ENCODE measurements at regions not wholly inside any gene's neighbourhood (a gene's known extent, or its start where the extent isn't known, plus 50 kb on each side); places are given as distances from the start of the nearest gene placed in this dataset.

DNA sequence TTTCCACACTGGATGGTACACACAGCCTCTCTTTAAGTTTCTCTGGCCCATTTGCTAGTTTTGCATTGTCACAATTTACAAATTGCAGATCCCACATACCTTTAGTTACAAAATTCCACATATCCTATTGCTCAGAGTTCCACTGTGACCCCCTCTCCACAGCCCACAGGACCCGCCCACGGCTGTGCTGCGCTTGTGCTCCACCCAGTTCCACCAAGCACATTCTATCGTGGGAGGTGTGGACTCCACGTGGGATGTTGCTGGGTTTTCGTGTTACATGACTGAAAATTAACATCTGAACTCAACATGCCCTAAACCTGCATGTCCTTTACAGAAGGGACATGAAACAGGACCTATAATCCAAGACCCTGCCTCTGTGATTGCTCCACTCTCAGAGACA lies 423.0 kb downstream of the IRS2 start:
- H3K4me2 ChIP-seq (ENCODE audit: control insufficient read depth, extremely low read depth, insufficient read depth, low read depth, low read length), result no peak overlapping the region
- no peaks in the 10 kb centered on the region for H3K27me3 ChIP-seq (ENCODE audit: control insufficient read depth, extremely low read depth, insufficient read depth, low read length)
- no peak for TF ChIP-seq EZH2 (IDR thresholded peaks at IDR 0.05; ENCODE audit: low read length)
- TF ChIP-seq, protein P1, sequence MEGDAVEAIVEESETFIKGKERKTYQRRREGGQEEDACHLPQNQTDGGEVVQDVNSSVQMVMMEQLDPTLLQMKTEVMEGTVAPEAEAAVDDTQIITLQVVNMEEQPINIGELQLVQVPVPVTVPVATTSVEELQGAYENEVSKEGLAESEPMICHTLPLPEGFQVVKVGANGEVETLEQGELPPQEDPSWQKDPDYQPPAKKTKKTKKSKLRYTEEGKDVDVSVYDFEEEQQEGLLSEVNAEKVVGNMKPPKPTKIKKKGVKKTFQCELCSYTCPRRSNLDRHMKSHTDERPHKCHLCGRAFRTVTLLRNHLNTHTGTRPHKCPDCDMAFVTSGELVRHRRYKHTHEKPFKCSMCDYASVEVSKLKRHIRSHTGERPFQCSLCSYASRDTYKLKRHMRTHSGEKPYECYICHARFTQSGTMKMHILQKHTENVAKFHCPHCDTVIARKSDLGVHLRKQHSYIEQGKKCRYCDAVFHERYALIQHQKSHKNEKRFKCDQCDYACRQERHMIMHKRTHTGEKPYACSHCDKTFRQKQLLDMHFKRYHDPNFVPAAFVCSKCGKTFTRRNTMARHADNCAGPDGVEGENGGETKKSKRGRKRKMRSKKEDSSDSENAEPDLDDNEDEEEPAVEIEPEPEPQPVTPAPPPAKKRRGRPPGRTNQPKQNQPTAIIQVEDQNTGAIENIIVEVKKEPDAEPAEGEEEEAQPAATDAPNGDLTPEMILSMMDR (optimal IDR thresholded peaks at IDR 0.05 in 1 of 3, IDR thresholded peaks at IDR 0.05 in 1 of 3, conservative IDR thresholded peaks at IDR 0.05 in 1 of 3; ENCODE audit: extremely low read depth in 1 of 3, insufficient read depth in 2 of 3, low read length in 3 of 3), result no peak
- H2AFZ ChIP-seq (ENCODE audit: control insufficient read depth, low read length), result no peak overlapping the region
- no peaks in the 10 kb centered on the region for H3K9me1 ChIP-seq (ENCODE audit: control insufficient read depth, extremely low read depth, insufficient read depth, low read length)
- H3K9me3 ChIP-seq (ENCODE audit: control insufficient read depth, low read depth, low read length), result no peaks in the 10 kb centered on the region
- no peaks in the 10 kb centered on the region for H3K79me2 ChIP-seq (ENCODE audit: control insufficient read depth, insufficient read depth, low read length)
- H3K36me3 ChIP-seq (ENCODE audit: control insufficient read depth in 2 of 2, extremely low read depth in 1 of 2, insufficient read depth in 2 of 2, low read length in 2 of 2), result no peaks in the 10 kb centered on the region
- no peak for DNase-seq (ENCODE audit: low read depth, low spot score)
- H3K4me3 ChIP-seq (ENCODE audit: control insufficient read depth in 2 of 3, extremely low read depth in 1 of 3, insufficient read depth in 2 of 3, low read depth in 1 of 3, low read length in 3 of 3), result no peak overlapping the region
- dilution Hi-C loops (cut with MboI; ENCODE audit: extremely low pct_ligation_motif_present, low sequenced_read_pairs), result no loop called here
- H3K27ac ChIP-seq (ENCODE audit: control insufficient read depth, insufficient read depth, low read length), result no peak overlapping the region
- no peaks in the 10 kb centered on the region for H4K20me1 ChIP-seq (ENCODE audit: control insufficient read depth, extremely low read depth, insufficient read depth, low read length)
- H3K9ac ChIP-seq (ENCODE audit: control insufficient read depth, extremely low read depth, insufficient read depth, low read length), result no peak overlapping the region
- FAIRE-seq, result no peak
- no peaks in the 10 kb centered on the region for H3K4me1 ChIP-seq (ENCODE audit: control insufficient read depth, extremely low read depth, insufficient read depth, low read length)

DNA sequence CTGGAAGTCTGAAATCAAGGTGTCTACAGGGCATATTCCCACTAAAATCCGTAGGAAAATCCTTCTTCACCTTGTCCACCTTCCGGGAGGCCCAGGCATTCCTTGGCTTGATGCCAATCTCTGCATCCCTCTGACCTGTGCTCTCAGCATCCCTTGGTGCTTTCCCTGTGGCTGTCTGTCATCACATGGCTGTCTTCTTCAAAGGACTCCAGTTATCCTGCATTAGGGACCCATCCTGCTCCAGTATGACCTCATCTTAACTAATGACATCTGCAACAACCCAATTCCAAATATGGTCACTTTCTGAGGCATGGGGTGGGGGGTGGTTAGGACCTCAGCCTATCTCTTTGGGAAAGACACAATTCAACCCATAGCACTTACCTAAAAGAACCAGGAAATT lies 423.8 kb downstream of the IRS2 start:
- Histone ChIP-seq H3K9ac (ENCODE audit: control insufficient read depth, extremely low read depth, insufficient read depth, low read length) (no peak overlapping the region), H3K4me1 (ENCODE audit: control insufficient read depth, extremely low read depth, insufficient read depth, low read length) (no peaks in the 10 kb centered on the region), H3K9me3 (ENCODE audit: control insufficient read depth, low read depth, low read length) (no peaks in the 10 kb centered on the region), H2AFZ (ENCODE audit: control insufficient read depth, low read length) (no peak overlapping the region), H3K27ac (ENCODE audit: control insufficient read depth, insufficient read depth, low read length) (no peak overlapping the region), H3K79me2 (ENCODE audit: control insufficient read depth, insufficient read depth, low read length) (no peaks in the 10 kb centered on the region), H3K9me1 (ENCODE audit: control insufficient read depth, extremely low read depth, insufficient read depth, low read length) (no peaks in the 10 kb centered on the region), H3K4me3 (ENCODE audit: control insufficient read depth in 2 of 3, extremely low read depth in 1 of 3, insufficient read depth in 2 of 3, low read depth in 1 of 3, low read length in 3 of 3) (no peak overlapping the region), H3K36me3 (ENCODE audit: control insufficient read depth in 2 of 2, extremely low read depth in 1 of 2, insufficient read depth in 2 of 2, low read length in 2 of 2) (no peaks in the 10 kb centered on the region), H3K27me3 (ENCODE audit: control insufficient read depth, extremely low read depth, insufficient read depth, low read length) (no peaks in the 10 kb centered on the region), H3K4me2 (ENCODE audit: control insufficient read depth, extremely low read depth, insufficient read depth, low read depth, low read length) (no peak overlapping the region), H4K20me1 (ENCODE audit: control insufficient read depth, extremely low read depth, insufficient read depth, low read length) (no peaks in the 10 kb centered on the region)
- DNase-seq (ENCODE audit: low read depth, low spot score) (no peak), FAIRE-seq (no peak)
- TF ChIP-seq, protein P1 (optimal IDR thresholded peaks at IDR 0.05 in 1 of 3, IDR thresholded peaks at IDR 0.05 in 1 of 3, conservative IDR thresholded peaks at IDR 0.05 in 1 of 3; ENCODE audit: extremely low read depth in 1 of 3, insufficient read depth in 2 of 3, low read length in 3 of 3), result no peak
- TF ChIP-seq EZH2 (IDR thresholded peaks at IDR 0.05; ENCODE audit: low read length), result no peak
- dilution Hi-C loops (cut with MboI; ENCODE audit: extremely low pct_ligation_motif_present, low sequenced_read_pairs), result no loop called here
